ENCODE measurements at regions not wholly inside any gene's neighbourhood (a gene's known extent, or its start where the extent isn't known, plus 50 kb on each side); places are given as distances from the start of the nearest gene placed in this dataset.

DNA sequence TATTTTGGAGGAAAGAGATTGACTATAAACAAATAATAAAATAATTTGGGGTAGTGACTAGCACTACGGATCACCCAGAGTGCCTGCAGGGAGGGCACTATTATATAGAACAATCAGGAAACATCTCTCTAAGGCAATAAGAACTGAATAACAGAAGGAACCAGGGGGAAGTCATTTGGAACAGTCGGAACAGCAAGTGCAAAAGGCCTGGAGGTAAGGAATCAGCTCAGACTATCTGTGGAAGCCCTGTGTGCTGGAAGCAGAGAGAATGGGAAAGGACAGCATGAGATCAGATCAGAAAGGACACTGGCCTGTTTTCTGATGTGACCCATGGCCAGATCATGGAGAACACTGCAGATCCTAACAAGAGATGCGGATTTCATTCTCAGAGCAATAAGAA lies 357.6 kb downstream of the EFNA5 start:
- no peaks in the 10 kb centered on the region for H3K4me1 ChIP-seq (ENCODE audit: control insufficient read depth, insufficient read depth, low read length)
- CTCF ChIA-PET: interaction anchor here (0.6 to 0.7 kb wide), 2 partner anchors 52 to 154 kb away, joined by 3 to 4 read pairs; no protein-coding TSS in a partner anchor
- TF ChIP-seq ZNF843 (tag by site-specific recombination; IDR thresholded peaks at IDR 0.05): no peak
- no peak for TF ChIP-seq ZNF660 (tag by site-specific recombination; IDR thresholded peaks at IDR 0.05)
- no peak for TF ChIP-seq ZNF701 (tag by site-specific recombination; IDR thresholded peaks at IDR 0.05)
- TF ChIP-seq ZNF2 (tag by site-specific recombination; IDR thresholded peaks at IDR 0.05): no peak
- no peak for TF ChIP-seq YY1 (tag by site-specific recombination; IDR thresholded peaks at IDR 0.05)
- no peak for TF ChIP-seq GLIS1 (tag by site-specific recombination; IDR thresholded peaks at IDR 0.05)
- TF ChIP-seq ZNF626 (tag by site-specific recombination; IDR thresholded peaks at IDR 0.05): no peak
- no peak for TF ChIP-seq ZNF266 (tag by site-specific recombination; IDR thresholded peaks at IDR 0.05; ENCODE audit: low read depth)
- no peak for TF ChIP-seq SP7 (tag by site-specific recombination; IDR thresholded peaks at IDR 0.05)
- no peak for TF ChIP-seq KLF7 (tag by site-specific recombination; IDR thresholded peaks at IDR 0.05; ENCODE audit: borderline replicate concordance)
- no peak for TF ChIP-seq ZNF341 (tag by site-specific recombination; IDR thresholded peaks at IDR 0.05; ENCODE audit: low read depth)
- TF ChIP-seq HOXD13 (CRISPR knock-in tag; IDR thresholded peaks at IDR 0.05; ENCODE audit: borderline replicate concordance): no peak
- no peak for TF ChIP-seq ZNF350 (tag by site-specific recombination; IDR thresholded peaks at IDR 0.05)
- no peak for TF ChIP-seq ZEB2 (tag by site-specific recombination; IDR thresholded peaks at IDR 0.05)
- no peak for TF ChIP-seq ZBTB20 (tag by site-specific recombination; IDR thresholded peaks at IDR 0.05)
- TF ChIP-seq ZNF423 (tag by site-specific recombination; IDR thresholded peaks at IDR 0.05): no peak
- no peak for TF ChIP-seq ZNF19 (tag by site-specific recombination; IDR thresholded peaks at IDR 0.05; ENCODE audit: low read depth)
- no peak for TF ChIP-seq ZNF585B (tag by site-specific recombination; IDR thresholded peaks at IDR 0.05)
- H3K27ac ChIP-seq (ENCODE audit: extremely low read depth, low read depth, low read length): no peak overlapping the region
- H3K4me3 ChIP-seq (ENCODE audit: low read depth, low read length): no peak overlapping the region
- no peaks in the 10 kb centered on the region for H3K9me3 ChIP-seq (ENCODE audit: control insufficient read depth, insufficient read depth, low read depth, low read length)
- POLR2A ChIA-PET: interaction anchor here (0.6 kb wide), 1 partner anchor 17 kb away, joined by 3 read pairs; no protein-coding TSS in a partner anchor
- H3K36me3 ChIP-seq (ENCODE audit: control insufficient read depth in 2 of 2, insufficient read depth in 1 of 2, low read length in 2 of 2): no peaks in the 10 kb centered on the region

DNA sequence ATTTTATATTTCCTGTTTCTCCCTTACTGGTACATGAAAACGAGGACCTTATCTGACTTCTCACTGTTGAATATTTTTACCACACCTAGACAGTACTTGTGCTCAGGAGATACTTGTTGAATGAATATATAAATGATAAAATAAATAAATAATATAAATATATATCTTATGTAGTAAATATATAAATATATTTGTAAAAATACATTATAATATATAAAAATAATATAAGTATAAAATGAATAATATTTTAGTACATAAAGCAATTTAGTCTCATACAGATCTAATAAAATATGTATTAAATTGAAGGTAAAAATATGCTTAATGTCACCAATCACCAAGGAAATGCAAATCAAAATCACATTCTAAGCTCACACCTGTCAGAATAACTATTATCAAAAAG lies 360.6 kb downstream of the EFNA5 start:
- Histone ChIP-seq H3K4me3 (ENCODE audit: low read depth, low read length) (no peak overlapping the region), H3K4me1 (ENCODE audit: control insufficient read depth, insufficient read depth, low read length) (no peaks in the 10 kb centered on the region), H3K9me3 (ENCODE audit: control insufficient read depth, insufficient read depth, low read depth, low read length) (no peaks in the 10 kb centered on the region), H3K36me3 (ENCODE audit: control insufficient read depth in 2 of 2, insufficient read depth in 1 of 2, low read length in 2 of 2) (no peaks in the 10 kb centered on the region), H3K27ac (ENCODE audit: extremely low read depth, low read depth, low read length) (no peak overlapping the region)
- CTCF ChIA-PET: no interaction called here
- POLR2A ChIA-PET: no interaction called here
- TF ChIP-seq, protein P1, sequence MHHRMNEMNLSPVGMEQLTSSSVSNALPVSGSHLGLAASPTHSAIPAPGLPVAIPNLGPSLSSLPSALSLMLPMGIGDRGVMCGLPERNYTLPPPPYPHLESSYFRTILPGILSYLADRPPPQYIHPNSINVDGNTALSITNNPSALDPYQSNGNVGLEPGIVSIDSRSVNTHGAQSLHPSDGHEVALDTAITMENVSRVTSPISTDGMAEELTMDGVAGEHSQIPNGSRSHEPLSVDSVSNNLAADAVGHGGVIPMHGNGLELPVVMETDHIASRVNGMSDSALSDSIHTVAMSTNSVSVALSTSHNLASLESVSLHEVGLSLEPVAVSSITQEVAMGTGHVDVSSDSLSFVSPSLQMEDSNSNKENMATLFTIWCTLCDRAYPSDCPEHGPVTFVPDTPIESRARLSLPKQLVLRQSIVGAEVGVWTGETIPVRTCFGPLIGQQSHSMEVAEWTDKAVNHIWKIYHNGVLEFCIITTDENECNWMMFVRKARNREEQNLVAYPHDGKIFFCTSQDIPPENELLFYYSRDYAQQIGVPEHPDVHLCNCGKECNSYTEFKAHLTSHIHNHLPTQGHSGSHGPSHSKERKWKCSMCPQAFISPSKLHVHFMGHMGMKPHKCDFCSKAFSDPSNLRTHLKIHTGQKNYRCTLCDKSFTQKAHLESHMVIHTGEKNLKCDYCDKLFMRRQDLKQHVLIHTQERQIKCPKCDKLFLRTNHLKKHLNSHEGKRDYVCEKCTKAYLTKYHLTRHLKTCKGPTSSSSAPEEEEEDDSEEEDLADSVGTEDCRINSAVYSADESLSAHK (tag by site-specific recombination; IDR thresholded peaks at IDR 0.05): no peak
- TF ChIP-seq ZNF747 (tag by site-specific recombination; IDR thresholded peaks at IDR 0.05): no peak
- no peak for TF ChIP-seq ZNF23 (tag by site-specific recombination; IDR thresholded peaks at IDR 0.05; ENCODE audit: borderline replicate concordance)
- TF ChIP-seq ZNF654 (tag by site-specific recombination; IDR thresholded peaks at IDR 0.05; ENCODE audit: low read depth): no peak
- no peak for TF ChIP-seq ZNF157 (tag by site-specific recombination; IDR thresholded peaks at IDR 0.05)
- TF ChIP-seq ZNF335 (tag by site-specific recombination; conservative IDR thresholded peaks at IDR 0.05): no peak
- no peak for TF ChIP-seq ZNF626 (tag by site-specific recombination; IDR thresholded peaks at IDR 0.05)
- TF ChIP-seq, protein P2, sequence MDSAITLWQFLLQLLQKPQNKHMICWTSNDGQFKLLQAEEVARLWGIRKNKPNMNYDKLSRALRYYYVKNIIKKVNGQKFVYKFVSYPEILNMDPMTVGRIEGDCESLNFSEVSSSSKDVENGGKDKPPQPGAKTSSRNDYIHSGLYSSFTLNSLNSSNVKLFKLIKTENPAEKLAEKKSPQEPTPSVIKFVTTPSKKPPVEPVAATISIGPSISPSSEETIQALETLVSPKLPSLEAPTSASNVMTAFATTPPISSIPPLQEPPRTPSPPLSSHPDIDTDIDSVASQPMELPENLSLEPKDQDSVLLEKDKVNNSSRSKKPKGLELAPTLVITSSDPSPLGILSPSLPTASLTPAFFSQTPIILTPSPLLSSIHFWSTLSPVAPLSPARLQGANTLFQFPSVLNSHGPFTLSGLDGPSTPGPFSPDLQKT (IDR thresholded peaks at IDR 0.05; ENCODE audit: borderline replicate concordance, low read depth, low read length): no peak

All from HEK293 (cell line).